CD8-positive, alpha-beta memory T cell (primary cell): ENCODE measurements at regions not wholly inside any gene's neighbourhood (a gene's known extent, or its start where the extent isn't known, plus 50 kb on each side); places are given as distances from the start of the nearest gene placed in this dataset.

Experiments
- CTCF ChIA-PET: fragments of 350-600 bp; sonication (Branson Sonifier 250); formaldehyde crosslinking; loops from one replicate; lab custom pipeline; 2021; ENCODE audit warnings: antibody characterized with exemption; lab: Charles Lee
- POLR2A ChIA-PET: fragments of 350-600 bp; sonication (Branson Sonifier 250); formaldehyde crosslinking; loops from one replicate; lab custom pipeline; 2021; ENCODE audit warnings: antibody characterized with exemption; lab: Charles Lee
- DNase-seq, 5 donors: peaks; one replicate each; pipeline versions ENCODE4 v3.0.0 to v3.0.0-alpha.2; 2020 to 2022; ENCODE audit warnings: mixed read lengths in 1 of 5
- H3K27ac ChIP-seq: one replicate; pipeline ENCODE4 v1.7.0; 2013; ENCODE audit warnings: low read depth, mild to moderate bottlenecking, low read length, moderate library complexity
- H3K27me3 ChIP-seq: 2 replicates; pipeline ENCODE4 v1.7.0; 2013; ENCODE audit warnings: low read length, mild to moderate bottlenecking; ENCODE audit not compliant: insufficient read depth, poor library complexity, severe bottlenecking
- H3K36me3 ChIP-seq: 2 replicates; pipeline ENCODE4 v1.7.0; 2013; ENCODE audit warnings: mild to moderate bottlenecking, low read length, moderate library complexity; ENCODE audit not compliant: insufficient read depth
- H3K4me1 ChIP-seq: 2 replicates; pipeline ENCODE4 v1.7.0; 2013; ENCODE audit warnings: mild to moderate bottlenecking, low read length, moderate library complexity; ENCODE audit not compliant: insufficient read depth
- H3K4me3 ChIP-seq: 2 replicates; pipeline ENCODE4 v1.7.0; 2013; ENCODE audit warnings: mild to moderate bottlenecking, low read length
- H3K9me3 ChIP-seq: 2 replicates; pipeline ENCODE4 v1.7.0; 2013; ENCODE audit warnings: mild to moderate bottlenecking, low read length
- H3K27ac Mint-ChIP-seq, 8 donors: one replicate each; pipeline ENCODE4 v1.8.0; 2020 to 2021; ENCODE audit warnings: mixed read lengths in 8 of 8, mild to moderate bottlenecking in 6 of 8, inconsistent platforms in 3 of 8, moderate library complexity in 3 of 8
- H3K27me3 Mint-ChIP-seq, 2 donors: one replicate each; pipeline ENCODE4 v1.8.0; 2020 to 2021; ENCODE audit warnings: mixed read lengths in 2 of 2, mild to moderate bottlenecking in 1 of 2, moderate library complexity in 1 of 2
- H3K36me3 Mint-ChIP-seq, 3 donors: one replicate each; pipeline ENCODE4 v1.8.0; 2020 to 2021; ENCODE audit warnings: mixed read lengths in 3 of 3, inconsistent platforms in 1 of 3, mild to moderate bottlenecking in 1 of 3
- H3K4me1 Mint-ChIP-seq, 3 donors: one replicate each; pipeline ENCODE4 v1.8.0; 2020 to 2021; ENCODE audit warnings: mixed read lengths in 3 of 3, inconsistent platforms in 1 of 3, mild to moderate bottlenecking in 1 of 3
- H3K4me3 Mint-ChIP-seq, 7 donors: one replicate each; pipeline ENCODE4 v1.8.0; 2020 to 2021; ENCODE audit warnings: mixed read lengths in 7 of 7, mild to moderate bottlenecking in 6 of 7, moderate library complexity in 4 of 7, inconsistent platforms in 2 of 7
- H3K9me3 Mint-ChIP-seq, 5 donors: one replicate each; pipeline ENCODE4 v1.8.0; 2020 to 2022; ENCODE audit warnings: mixed read lengths in 5 of 5, mild to moderate bottlenecking in 3 of 5, moderate library complexity in 2 of 5, inconsistent platforms in 1 of 5

GRCh38 chr2:7706791-7707190 is 789.6 kb downstream of the RNF144A start:
- H3K27me3 ChIP-seq, result no peaks in the 10 kb centered on the region
- H3K27ac ChIP-seq, result no peak overlapping the region
- H3K36me3 ChIP-seq, result no peaks in the 10 kb centered on the region
- H3K9me3 ChIP-seq, result no peaks in the 10 kb centered on the region
- peaks cover 4 to 14% (median 12%) of the 10 kb centered on the region in 3 donors for H3K4me1 Mint-ChIP-seq
- ChIA-PET POLR2A (no interaction called here), CTCF (interaction anchor here (1.1 kb wide), 1 partner anchor 279 kb away, joined by 3 read pairs; no protein-coding TSS in a partner anchor)
- DNase-seq, result no peak
- H3K9me3 Mint-ChIP-seq, result no peaks in the 10 kb centered on the region
- no peaks in the 10 kb centered on the region for H3K36me3 Mint-ChIP-seq
- H3K27ac Mint-ChIP-seq, result peak overlapping the region in 1 of 8 donors; percentile 3
- no peak overlapping the region for H3K4me3 ChIP-seq
- no peaks in the 10 kb centered on the region for H3K4me1 ChIP-seq
- no peaks in the 10 kb centered on the region for H3K27me3 Mint-ChIP-seq
- H3K4me3 Mint-ChIP-seq, result no peak overlapping the region

- Mint-ChIP-seq H3K9me3 (no peaks in the 10 kb centered on the region), H3K36me3 (no peaks in the 10 kb centered on the region), H3K27me3 (no peaks in the 10 kb centered on the region), H3K4me1 (peaks cover 4 to 8% (median 5%) of the 10 kb centered on the region in 3 donors), H3K27ac (no peak overlapping the region), H3K4me3 (no peak overlapping the region)
- H3K27ac ChIP-seq, result no peak overlapping the region
- no peak overlapping the region for H3K4me3 ChIP-seq
- no peaks in the 10 kb centered on the region for H3K9me3 ChIP-seq
- no peaks in the 10 kb centered on the region for H3K4me1 ChIP-seq
- CTCF ChIA-PET, result interaction anchor here (1.1 kb wide), 1 partner anchor 280 kb away, joined by 3 read pairs; no protein-coding TSS in a partner anchor
- H3K36me3 ChIP-seq, result no peaks in the 10 kb centered on the region
- POLR2A ChIA-PET, result no interaction called here
- no peaks in the 10 kb centered on the region for H3K27me3 ChIP-seq
- no peak for DNase-seq
These were observed 790.5 kb downstream of the RNF144A start for GRCh38 chr2:7707723-7708122.

GRCh38 chr2:7709907-7710306 is 792.7 kb downstream of the RNF144A start:
- Histone ChIP-seq H3K27ac (no peak overlapping the region), H3K36me3 (no peaks in the 10 kb centered on the region), H3K4me1 (no peaks in the 10 kb centered on the region), H3K4me3 (no peak overlapping the region), H3K27me3 (no peaks in the 10 kb centered on the region), H3K9me3 (no peaks in the 10 kb centered on the region)
- ChIA-PET CTCF (interaction anchor here (1.4 kb wide), 1 partner anchor 15 kb away, joined by 4 read pairs; no protein-coding TSS in a partner anchor), POLR2A (no interaction called here)
- H3K4me1 Mint-ChIP-seq, result no peaks in the 10 kb centered on the region
- no peak overlapping the region for H3K4me3 Mint-ChIP-seq
- DNase-seq, result no peak
- H3K9me3 Mint-ChIP-seq, result no peaks in the 10 kb centered on the region
- peaks cover 0 to 2% of the 10 kb centered on the region in 2 donors for H3K27me3 Mint-ChIP-seq
- peaks cover 0 to 13% (median 0%) of the 10 kb centered on the region in 3 donors for H3K36me3 Mint-ChIP-seq
- H3K27ac Mint-ChIP-seq, result no peak overlapping the region

GRCh38 chr2:7711167-7711566 is 794.0 kb downstream of the RNF144A start:
- POLR2A ChIA-PET, result no interaction called here
- Histone ChIP-seq H3K4me1 (no peaks in the 10 kb centered on the region), H3K36me3 (no peaks in the 10 kb centered on the region), H3K27ac (no peak overlapping the region), H3K9me3 (no peaks in the 10 kb centered on the region), H3K4me3 (no peak overlapping the region), H3K27me3 (no peaks in the 10 kb centered on the region)
- CTCF ChIA-PET, result interaction anchor here (2.0 kb wide), 1 partner anchor 14 kb away, joined by 5 read pairs; no protein-coding TSS in a partner anchor
- Mint-ChIP-seq H3K27me3 (peaks cover 0 to 2% of the 10 kb centered on the region in 2 donors), H3K27ac (peak overlapping the region in 1 of 8 donors; percentile 36), H3K9me3 (no peaks in the 10 kb centered on the region), H3K4me1 (no peaks in the 10 kb centered on the region), H3K36me3 (peaks cover 0 to 13% (median 0%) of the 10 kb centered on the region in 3 donors), H3K4me3 (no peak overlapping the region)
- no peak for DNase-seq

- H3K27ac ChIP-seq, result no peak overlapping the region
- Mint-ChIP-seq H3K4me3 (peak overlapping the region; percentile 23 to 75 (median 64)), H3K4me1 (peaks cover 38 to 62% (median 57%) of the 10 kb centered on the region in 3 donors), H3K9me3 (no peaks in the 10 kb centered on the region), H3K36me3 (no peaks in the 10 kb centered on the region), H3K27ac (peak overlapping the region; percentile 63 to 87 (median 81)), H3K27me3 (no peaks in the 10 kb centered on the region)
- no peaks in the 10 kb centered on the region for H3K36me3 ChIP-seq
- ChIA-PET CTCF (no interaction called here), POLR2A (no interaction called here)
- no peak overlapping the region for H3K4me3 ChIP-seq
- H3K4me1 ChIP-seq, result peaks cover 21% of the 10 kb centered on the region
- no peaks in the 10 kb centered on the region for H3K27me3 ChIP-seq
- DNase-seq, result no peak
- no peaks in the 10 kb centered on the region for H3K9me3 ChIP-seq
These were observed 802.7 kb downstream of the RNF144A start for GRCh38 chr2:7719876-7720275.

- Histone ChIP-seq H3K36me3 (no peaks in the 10 kb centered on the region), H3K27ac (no peak overlapping the region), H3K4me3 (no peak overlapping the region), H3K9me3 (no peaks in the 10 kb centered on the region), H3K4me1 (peaks cover 35% of the 10 kb centered on the region), H3K27me3 (no peaks in the 10 kb centered on the region)
- Mint-ChIP-seq H3K4me1 (peaks cover 50 to 73% (median 69%) of the 10 kb centered on the region in 3 donors), H3K27me3 (no peaks in the 10 kb centered on the region), H3K4me3 (peak overlapping the region; percentile 15 to 91 (median 75)), H3K9me3 (no peaks in the 10 kb centered on the region), H3K36me3 (peaks cover 0 to 7% (median 0%) of the 10 kb centered on the region in 3 donors), H3K27ac (peak overlapping the region; percentile 68 to 99 (median 95))
- DNase-seq, result no peak
- POLR2A ChIA-PET, result no interaction called here
- CTCF ChIA-PET, result interaction anchor here (0.8 kb wide), 2 partner anchors 11 to 50 kb away, joined by 4 read pairs; no protein-coding TSS in a partner anchor
These were observed 804.3 kb downstream of the RNF144A start for GRCh38 chr2:7721413-7721995.

- peaks cover 35% of the 10 kb centered on the region for H3K4me1 ChIP-seq
- no peaks in the 10 kb centered on the region for H3K9me3 Mint-ChIP-seq
- H3K4me3 ChIP-seq, result no peak overlapping the region
- no peaks in the 10 kb centered on the region for H3K36me3 ChIP-seq
- H3K27me3 ChIP-seq, result no peaks in the 10 kb centered on the region
- H3K27ac ChIP-seq, result no peak overlapping the region
- peaks cover 56 to 77% (median 76%) of the 10 kb centered on the region in 3 donors for H3K4me1 Mint-ChIP-seq
- ChIA-PET POLR2A (interaction anchor here (0.5 to 6.6 kb wide), 3 partner anchors 36 to 959 kb away, joined by 3 to 83 read pairs (median 4); partner anchors contain the start of gene ID2), CTCF (interaction anchor here (1.3 to 1.4 kb wide), 2 partner anchors 18 to 224 kb away, joined by 3 to 4 read pairs; no protein-coding TSS in a partner anchor)
- no peak for DNase-seq
- peaks cover 0 to 13% (median 0%) of the 10 kb centered on the region in 3 donors for H3K36me3 Mint-ChIP-seq
- H3K4me3 Mint-ChIP-seq, result peak overlapping the region; percentile 15 to 91 (median 75)
- no peaks in the 10 kb centered on the region for H3K9me3 ChIP-seq
- peak overlapping the region; percentile 85 to 99 (median 95) for H3K27ac Mint-ChIP-seq
- H3K27me3 Mint-ChIP-seq, result no peaks in the 10 kb centered on the region
These were observed 805.1 kb downstream of the RNF144A start for GRCh38 chr2:7722212-7722910.
